ENCODE measurements at regions not wholly inside any gene's neighbourhood (a gene's known extent, or its start where the extent isn't known, plus 50 kb on each side); places are given as distances from the start of the nearest gene placed in this dataset.

- Histone ChIP-seq H3K27me3 (ENCODE audit: control insufficient read depth in 4 of 4, insufficient read depth in 4 of 4, low read length in 3 of 4) (no peaks in the 10 kb centered on the region), H3K27ac (ENCODE audit: low read depth in 1 of 2, low read length in 2 of 2) (peak overlapping the region; percentile 79 to 83), H3K9ac (ENCODE audit: low read depth in 1 of 2, low read length in 2 of 2) (peak overlapping the region in 1 of 2 donors; percentile 50), H3K4me3 (ENCODE audit: low read depth in 1 of 3, low read length in 3 of 3) (no peak overlapping the region), H3K36me3 (ENCODE audit: control insufficient read depth in 4 of 4, insufficient read depth in 3 of 4, low read depth in 1 of 4, low read length in 3 of 4) (no peaks in the 10 kb centered on the region), H3K4me1 (ENCODE audit: control insufficient read depth in 4 of 4, insufficient read depth in 4 of 4, low read length in 3 of 4) (peaks cover 16 to 61% (median 49%) of the 10 kb centered on the region in 4 donors), H3K9me3 (ENCODE audit: control insufficient read depth in 4 of 4, low read length in 3 of 4) (no peaks in the 10 kb centered on the region)
- no peak for DNase-seq (ENCODE audit: low spot score)
- 79% methylated on average over 3 of the region's 3 CpGs for WGBS
- TF ChIP-seq FOXA2 (IDR thresholded peaks at IDR 0.05) = no peak
- TF ChIP-seq HNF4G (IDR thresholded peaks at IDR 0.05) = no peak
- TF ChIP-seq FOXA1 (IDR thresholded peaks at IDR 0.05) = no peak
- TF ChIP-seq ATF3 (IDR thresholded peaks at IDR 0.05) = no peak
- TF ChIP-seq, protein P1, sequence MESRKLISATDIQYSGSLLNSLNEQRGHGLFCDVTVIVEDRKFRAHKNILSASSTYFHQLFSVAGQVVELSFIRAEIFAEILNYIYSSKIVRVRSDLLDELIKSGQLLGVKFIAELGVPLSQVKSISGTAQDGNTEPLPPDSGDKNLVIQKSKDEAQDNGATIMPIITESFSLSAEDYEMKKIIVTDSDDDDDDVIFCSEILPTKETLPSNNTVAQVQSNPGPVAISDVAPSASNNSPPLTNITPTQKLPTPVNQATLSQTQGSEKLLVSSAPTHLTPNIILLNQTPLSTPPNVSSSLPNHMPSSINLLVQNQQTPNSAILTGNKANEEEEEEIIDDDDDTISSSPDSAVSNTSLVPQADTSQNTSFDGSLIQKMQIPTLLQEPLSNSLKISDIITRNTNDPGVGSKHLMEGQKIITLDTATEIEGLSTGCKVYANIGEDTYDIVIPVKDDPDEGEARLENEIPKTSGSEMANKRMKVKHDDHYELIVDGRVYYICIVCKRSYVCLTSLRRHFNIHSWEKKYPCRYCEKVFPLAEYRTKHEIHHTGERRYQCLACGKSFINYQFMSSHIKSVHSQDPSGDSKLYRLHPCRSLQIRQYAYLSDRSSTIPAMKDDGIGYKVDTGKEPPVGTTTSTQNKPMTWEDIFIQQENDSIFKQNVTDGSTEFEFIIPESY (IDR thresholded peaks at IDR 0.05) = no peak
- TF ChIP-seq JUND (IDR thresholded peaks at IDR 0.05) = no peak
- no peak for TF ChIP-seq MAX (IDR thresholded peaks at IDR 0.05)
- TF ChIP-seq YY1 (IDR thresholded peaks at IDR 0.05) = no peak
- no peak for TF ChIP-seq HNF4A (conservative IDR thresholded peaks at IDR 0.05)
- no peak for TF ChIP-seq NR2F2 (IDR thresholded peaks at IDR 0.05)
- no peak for TF ChIP-seq RAD21 (IDR thresholded peaks at IDR 0.05)
- TF ChIP-seq SP1 (IDR thresholded peaks at IDR 0.05) = no peak
- TF ChIP-seq, protein P2, sequence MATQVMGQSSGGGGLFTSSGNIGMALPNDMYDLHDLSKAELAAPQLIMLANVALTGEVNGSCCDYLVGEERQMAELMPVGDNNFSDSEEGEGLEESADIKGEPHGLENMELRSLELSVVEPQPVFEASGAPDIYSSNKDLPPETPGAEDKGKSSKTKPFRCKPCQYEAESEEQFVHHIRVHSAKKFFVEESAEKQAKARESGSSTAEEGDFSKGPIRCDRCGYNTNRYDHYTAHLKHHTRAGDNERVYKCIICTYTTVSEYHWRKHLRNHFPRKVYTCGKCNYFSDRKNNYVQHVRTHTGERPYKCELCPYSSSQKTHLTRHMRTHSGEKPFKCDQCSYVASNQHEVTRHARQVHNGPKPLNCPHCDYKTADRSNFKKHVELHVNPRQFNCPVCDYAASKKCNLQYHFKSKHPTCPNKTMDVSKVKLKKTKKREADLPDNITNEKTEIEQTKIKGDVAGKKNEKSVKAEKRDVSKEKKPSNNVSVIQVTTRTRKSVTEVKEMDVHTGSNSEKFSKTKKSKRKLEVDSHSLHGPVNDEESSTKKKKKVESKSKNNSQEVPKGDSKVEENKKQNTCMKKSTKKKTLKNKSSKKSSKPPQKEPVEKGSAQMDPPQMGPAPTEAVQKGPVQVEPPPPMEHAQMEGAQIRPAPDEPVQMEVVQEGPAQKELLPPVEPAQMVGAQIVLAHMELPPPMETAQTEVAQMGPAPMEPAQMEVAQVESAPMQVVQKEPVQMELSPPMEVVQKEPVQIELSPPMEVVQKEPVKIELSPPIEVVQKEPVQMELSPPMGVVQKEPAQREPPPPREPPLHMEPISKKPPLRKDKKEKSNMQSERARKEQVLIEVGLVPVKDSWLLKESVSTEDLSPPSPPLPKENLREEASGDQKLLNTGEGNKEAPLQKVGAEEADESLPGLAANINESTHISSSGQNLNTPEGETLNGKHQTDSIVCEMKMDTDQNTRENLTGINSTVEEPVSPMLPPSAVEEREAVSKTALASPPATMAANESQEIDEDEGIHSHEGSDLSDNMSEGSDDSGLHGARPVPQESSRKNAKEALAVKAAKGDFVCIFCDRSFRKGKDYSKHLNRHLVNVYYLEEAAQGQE (IDR thresholded peaks at IDR 0.05) = no peak
- TF ChIP-seq TAF1 (conservative IDR thresholded peaks at IDR 0.05) = no peak
- TF ChIP-seq EGR1 (IDR thresholded peaks at IDR 0.05; ENCODE audit: low read depth in 2 of 2) = no peak
- TF ChIP-seq GABPA (IDR thresholded peaks at IDR 0.05 in 1 of 2, conservative IDR thresholded peaks at IDR 0.05 in 1 of 2) = no peak
- TF ChIP-seq CTCF (IDR thresholded peaks at IDR 0.05; ENCODE audit: low read depth, low read length, missing input control) = no peak
- no peak for TF ChIP-seq RXRA (IDR thresholded peaks at IDR 0.05)
Measured at GRCh38 chr3:187998611-187999010, 155.3 kb upstream of the LPP start.

Measured in liver (tissue), 8 donors.